ENCODE measurements at regions not wholly inside any gene's neighbourhood (a gene's known extent, or its start where the extent isn't known, plus 50 kb on each side); places are given as distances from the start of the nearest gene placed in this dataset.

GRCh38 chr2:236340251-236340650 lies 76.0 kb upstream of the ASB18 start:
- TF ChIP-seq CTCF (IDR thresholded peaks at IDR 0.05; ENCODE audit: poor library complexity), result no peak
- no peak for TF ChIP-seq EZH2 (IDR thresholded peaks at IDR 0.05; ENCODE audit: borderline replicate concordance)
- no peak for TF ChIP-seq EZH2phosphoT487 (IDR thresholded peaks at IDR 0.05; ENCODE audit: low read depth, severe bottlenecking, unreplicated experiment)
- no peaks in the 10 kb centered on the region for H3K9me2 ChIP-seq (replicated peaks; ENCODE audit: insufficient read depth)
- H3K27me3 ChIP-seq, result no peaks in the 10 kb centered on the region
- no peak overlapping the region for H3K27ac ChIP-seq
- no peak overlapping the region for H3K4me3 ChIP-seq
- DNase-seq (ENCODE audit: low spot score), result no peak
- no peaks in the 10 kb centered on the region for H3K9me3 ChIP-seq (ENCODE audit: low read depth)
- peaks cover 2% of the 10 kb centered on the region for H3K4me1 ChIP-seq (ENCODE audit: insufficient read depth)
- H3K79me2 ChIP-seq, result no peaks in the 10 kb centered on the region
- H3K4me2 ChIP-seq, result no peak overlapping the region
- WGBS (ENCODE audit: low lambda C conversion rate, missing lambda C conversion rate), result 95% methylated on average over 6 of the region's 6 CpGs
- no peaks in the 10 kb centered on the region for H3K36me3 ChIP-seq (replicated peaks; ENCODE audit: insufficient read depth, low read depth)
- H4K20me1 ChIP-seq (ENCODE audit: insufficient read depth, poor library complexity, severe bottlenecking), result no peaks in the 10 kb centered on the region
- no peak overlapping the region for H2AFZ ChIP-seq

GRCh38 chr2:236341067-236341466 lies 76.9 kb upstream of the ASB18 start:
- Histone ChIP-seq H3K9me3 (ENCODE audit: low read depth) (no peaks in the 10 kb centered on the region), H3K79me2 (no peaks in the 10 kb centered on the region), H3K9me2 (replicated peaks; ENCODE audit: insufficient read depth) (no peaks in the 10 kb centered on the region), H3K27me3 (no peaks in the 10 kb centered on the region), H4K20me1 (ENCODE audit: insufficient read depth, poor library complexity, severe bottlenecking) (no peaks in the 10 kb centered on the region), H3K4me1 (ENCODE audit: insufficient read depth) (peaks cover 2% of the 10 kb centered on the region), H3K4me3 (no peak overlapping the region), H3K36me3 (replicated peaks; ENCODE audit: insufficient read depth, low read depth) (no peaks in the 10 kb centered on the region), H3K4me2 (no peak overlapping the region), H2AFZ (no peak overlapping the region), H3K27ac (no peak overlapping the region)
- TF ChIP-seq EZH2phosphoT487 (IDR thresholded peaks at IDR 0.05; ENCODE audit: low read depth, severe bottlenecking, unreplicated experiment) (no peak), EZH2 (IDR thresholded peaks at IDR 0.05; ENCODE audit: borderline replicate concordance) (no peak), CTCF (IDR thresholded peaks at IDR 0.05; ENCODE audit: poor library complexity) (no peak)
- no peak for DNase-seq (ENCODE audit: low spot score)
- 96% methylated on average over 14 of the region's 14 CpGs for WGBS (ENCODE audit: low lambda C conversion rate, missing lambda C conversion rate)

GRCh38 chr2:236341721-236342120 lies 77.5 kb upstream of the ASB18 start:
- WGBS (ENCODE audit: low lambda C conversion rate, missing lambda C conversion rate), result 91% methylated on average over 14 of the region's 14 CpGs
- H3K36me3 ChIP-seq (replicated peaks; ENCODE audit: insufficient read depth, low read depth), result no peaks in the 10 kb centered on the region
- H3K4me1 ChIP-seq (ENCODE audit: insufficient read depth), result peaks cover 2% of the 10 kb centered on the region
- no peak for TF ChIP-seq EZH2 (IDR thresholded peaks at IDR 0.05; ENCODE audit: borderline replicate concordance)
- TF ChIP-seq EZH2phosphoT487 (IDR thresholded peaks at IDR 0.05; ENCODE audit: low read depth, severe bottlenecking, unreplicated experiment), result no peak
- no peak for TF ChIP-seq CTCF (IDR thresholded peaks at IDR 0.05; ENCODE audit: poor library complexity)
- H3K27ac ChIP-seq, result no peak overlapping the region
- no peak overlapping the region for H3K4me3 ChIP-seq
- no peaks in the 10 kb centered on the region for H3K9me2 ChIP-seq (replicated peaks; ENCODE audit: insufficient read depth)
- H4K20me1 ChIP-seq (ENCODE audit: insufficient read depth, poor library complexity, severe bottlenecking), result no peaks in the 10 kb centered on the region
- H2AFZ ChIP-seq, result no peak overlapping the region
- no peaks in the 10 kb centered on the region for H3K27me3 ChIP-seq
- H3K4me2 ChIP-seq, result no peak overlapping the region
- H3K79me2 ChIP-seq, result no peaks in the 10 kb centered on the region
- H3K9me3 ChIP-seq (ENCODE audit: low read depth), result no peaks in the 10 kb centered on the region
- DNase-seq (ENCODE audit: low spot score), result no peak

- TF ChIP-seq EZH2phosphoT487 (IDR thresholded peaks at IDR 0.05; ENCODE audit: low read depth, severe bottlenecking, unreplicated experiment), result no peak
- no peak for TF ChIP-seq EZH2 (IDR thresholded peaks at IDR 0.05; ENCODE audit: borderline replicate concordance)
- TF ChIP-seq CTCF (IDR thresholded peaks at IDR 0.05; ENCODE audit: poor library complexity), result no peak
- WGBS (ENCODE audit: low lambda C conversion rate, missing lambda C conversion rate), result 94% methylated on average over 9 of the region's 10 CpGs
- no peaks in the 10 kb centered on the region for H3K36me3 ChIP-seq (replicated peaks; ENCODE audit: insufficient read depth, low read depth)
- DNase-seq (ENCODE audit: low spot score), result no peak
- H3K79me2 ChIP-seq, result no peaks in the 10 kb centered on the region
- H3K4me3 ChIP-seq, result no peak overlapping the region
- no peaks in the 10 kb centered on the region for H3K9me3 ChIP-seq (ENCODE audit: low read depth)
- H4K20me1 ChIP-seq (ENCODE audit: insufficient read depth, poor library complexity, severe bottlenecking), result no peaks in the 10 kb centered on the region
- peaks cover 2% of the 10 kb centered on the region for H3K4me1 ChIP-seq (ENCODE audit: insufficient read depth)
- H3K4me2 ChIP-seq, result no peak overlapping the region
- no peak overlapping the region for H3K27ac ChIP-seq
- no peaks in the 10 kb centered on the region for H3K9me2 ChIP-seq (replicated peaks; ENCODE audit: insufficient read depth)
- no peak overlapping the region for H2AFZ ChIP-seq
- no peaks in the 10 kb centered on the region for H3K27me3 ChIP-seq
These were observed 78.3 kb upstream of the ASB18 start for GRCh38 chr2:236342507-236342906.

All from hepatocyte (in vitro differentiated cells).